ENCODE measurements at regions not wholly inside any gene's neighbourhood (a gene's known extent, or its start where the extent isn't known, plus 50 kb on each side); places are given as distances from the start of the nearest gene placed in this dataset.

DNA sequence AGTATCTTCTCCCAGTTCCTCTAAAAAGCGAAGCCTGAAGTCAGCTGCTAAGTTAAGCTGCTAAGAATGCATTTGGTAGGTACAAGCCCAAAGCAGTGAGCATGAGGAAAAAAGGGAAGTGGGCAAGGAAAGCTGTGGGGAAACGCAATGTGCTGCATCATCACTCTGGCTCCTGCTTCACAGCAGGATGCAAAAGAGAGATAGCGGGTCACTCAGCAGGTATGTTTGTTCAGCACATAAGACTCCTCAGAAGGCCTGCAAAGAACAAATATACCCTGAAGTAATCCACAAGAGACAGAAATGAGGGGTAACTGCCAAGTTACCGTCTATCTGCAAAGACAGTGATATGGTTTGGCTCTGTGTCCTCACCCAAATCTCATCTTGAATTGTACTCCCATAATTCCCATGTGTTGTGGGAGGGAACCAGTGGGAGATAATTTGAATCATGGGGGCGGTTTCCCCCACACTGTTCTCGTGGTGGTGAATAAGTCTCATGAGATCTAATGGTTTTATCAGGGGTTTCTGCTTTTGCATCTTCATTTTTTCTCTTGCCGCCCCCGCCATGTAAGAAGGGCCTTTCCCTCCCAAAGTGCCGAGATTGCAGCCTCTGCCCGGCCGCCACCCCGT is 127.4 kb upstream of the EGLN3 start:
- TF ChIP-seq, protein P1, sequence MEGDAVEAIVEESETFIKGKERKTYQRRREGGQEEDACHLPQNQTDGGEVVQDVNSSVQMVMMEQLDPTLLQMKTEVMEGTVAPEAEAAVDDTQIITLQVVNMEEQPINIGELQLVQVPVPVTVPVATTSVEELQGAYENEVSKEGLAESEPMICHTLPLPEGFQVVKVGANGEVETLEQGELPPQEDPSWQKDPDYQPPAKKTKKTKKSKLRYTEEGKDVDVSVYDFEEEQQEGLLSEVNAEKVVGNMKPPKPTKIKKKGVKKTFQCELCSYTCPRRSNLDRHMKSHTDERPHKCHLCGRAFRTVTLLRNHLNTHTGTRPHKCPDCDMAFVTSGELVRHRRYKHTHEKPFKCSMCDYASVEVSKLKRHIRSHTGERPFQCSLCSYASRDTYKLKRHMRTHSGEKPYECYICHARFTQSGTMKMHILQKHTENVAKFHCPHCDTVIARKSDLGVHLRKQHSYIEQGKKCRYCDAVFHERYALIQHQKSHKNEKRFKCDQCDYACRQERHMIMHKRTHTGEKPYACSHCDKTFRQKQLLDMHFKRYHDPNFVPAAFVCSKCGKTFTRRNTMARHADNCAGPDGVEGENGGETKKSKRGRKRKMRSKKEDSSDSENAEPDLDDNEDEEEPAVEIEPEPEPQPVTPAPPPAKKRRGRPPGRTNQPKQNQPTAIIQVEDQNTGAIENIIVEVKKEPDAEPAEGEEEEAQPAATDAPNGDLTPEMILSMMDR (IDR thresholded peaks at IDR 0.05): no peak
- no peak for TF ChIP-seq POLR2A (IDR thresholded peaks at IDR 0.05)
- TF ChIP-seq EP300 (IDR thresholded peaks at IDR 0.05): no peak
